ENCODE measurements at regions not wholly inside any gene's neighbourhood (a gene's known extent, or its start where the extent isn't known, plus 50 kb on each side); places are given as distances from the start of the nearest gene placed in this dataset.
"Not testable (repeated sequence)": the region's sequence is repeated elsewhere in the genome, so short reads cannot be mapped to it uniquely, and the experiment has no call there.

GRCh38 chr9:36487482-36488388 is 85.0 kb upstream of the MELK start:
- FAIRE-seq (peak; percentile 96), DNase-seq (ENCODE audit: insufficient read length) (peak; percentile 71)
- peak; percentile 90 for TF ChIP-seq POLR2AphosphoS5 (IDR thresholded peaks at IDR 0.05; ENCODE audit: low read depth, low read length)
- TF ChIP-seq POLR2A (IDR thresholded peaks at IDR 0.05; ENCODE audit: low read depth, low read length) = peak; percentile 86
- peak; percentile 73 for TF ChIP-seq TAF1 (IDR thresholded peaks at IDR 0.05; ENCODE audit: borderline replicate concordance, low read depth, low read length)

- DNase-seq (ENCODE audit: insufficient read length) = peak; percentile 53
- FAIRE-seq = peak; percentile 72
- TF ChIP-seq POLR2AphosphoS5 (IDR thresholded peaks at IDR 0.05; ENCODE audit: low read depth, low read length) = no peak
- peak; percentile 56; the same call in 1 of the 2 replicates for TF ChIP-seq POLR2A (IDR thresholded peaks at IDR 0.05; ENCODE audit: low read depth, low read length)
Measured at GRCh38 chr9:36486933-36487481, 85.7 kb upstream of the MELK start.

DNA sequence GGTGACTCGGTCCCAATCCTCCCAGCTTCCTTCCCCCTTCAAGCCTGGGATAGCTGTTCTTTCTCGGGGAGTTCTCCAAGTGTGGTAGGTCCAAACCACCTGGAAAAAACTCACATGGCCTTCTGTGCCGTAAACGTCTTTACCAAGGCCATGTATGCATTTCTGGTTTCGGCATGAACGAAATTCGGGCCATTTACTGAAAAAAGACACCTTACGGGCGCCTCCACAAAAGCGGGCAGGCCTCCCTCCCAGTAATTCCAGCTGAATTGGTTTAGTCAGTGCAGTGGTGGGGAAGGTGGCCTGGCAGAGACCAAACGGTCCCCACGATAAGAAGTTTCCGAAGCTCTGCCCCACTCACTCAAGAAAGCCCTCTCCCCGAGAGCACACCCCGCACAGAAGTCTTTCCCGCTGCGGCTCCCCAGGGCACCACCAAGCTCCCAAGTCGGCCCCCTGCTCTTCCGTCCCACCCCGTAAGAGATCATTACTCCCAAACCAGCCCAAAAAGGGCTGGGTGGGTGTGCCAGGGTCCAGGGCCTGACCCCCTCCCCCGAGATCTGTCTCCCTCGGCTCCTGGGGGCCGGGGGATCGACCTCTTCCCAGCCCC is 86.3 kb upstream of the MELK start:
- FAIRE-seq (no peak), DNase-seq (ENCODE audit: insufficient read length) (no peak)
- no peak for TF ChIP-seq POLR2A (IDR thresholded peaks at IDR 0.05; ENCODE audit: low read depth, low read length)

- DNase-seq (ENCODE audit: insufficient read length) = no peak
- no peak for TF ChIP-seq POLR2A (IDR thresholded peaks at IDR 0.05; ENCODE audit: low read depth, low read length)
- TF ChIP-seq POLR2AphosphoS5 (IDR thresholded peaks at IDR 0.05; ENCODE audit: low read depth, low read length) = no peak
- no peak for TF ChIP-seq TAF1 (IDR thresholded peaks at IDR 0.05; ENCODE audit: borderline replicate concordance, low read depth, low read length)
- peak; percentile 56 for FAIRE-seq
Measured at GRCh38 chr9:36485647-36486328, 85.7 kb upstream of the RNF38 start.

DNA sequence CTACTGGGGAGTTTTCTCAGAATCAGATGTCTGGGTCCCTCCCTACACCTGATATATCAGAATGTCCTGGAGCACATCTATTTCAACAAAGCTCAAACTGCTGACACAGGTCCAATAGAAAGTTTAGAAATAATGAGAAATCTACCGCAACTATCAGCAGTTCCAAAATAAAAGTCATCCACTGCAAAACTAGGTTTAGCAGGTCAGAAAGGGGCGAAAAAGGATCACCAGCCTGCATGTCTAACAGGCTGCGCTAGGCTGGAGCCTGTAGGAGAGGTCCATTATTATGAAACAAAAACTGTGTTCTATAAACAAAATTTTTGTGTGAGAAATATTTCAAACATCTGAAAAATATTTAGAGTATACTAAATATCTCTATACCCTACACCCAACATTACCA is 84.1 kb upstream of the RNF38 start:
- no peak for DNase-seq (ENCODE audit: insufficient read length)
- TF ChIP-seq POLR2AphosphoS5 (IDR thresholded peaks at IDR 0.05; ENCODE audit: low read depth, low read length) = no peak
- no peak for TF ChIP-seq POLR2A (IDR thresholded peaks at IDR 0.05; ENCODE audit: low read depth, low read length)
- no peak for TF ChIP-seq TAF1 (IDR thresholded peaks at IDR 0.05; ENCODE audit: borderline replicate concordance, low read depth, low read length)
- FAIRE-seq = no peak

GRCh38 chr9:36479101-36479500 is 79.0 kb upstream of the RNF38 start:
- FAIRE-seq (no peak), DNase-seq (ENCODE audit: insufficient read length) (no peak)

GRCh38 chr9:36471359-36471758 is 71.3 kb upstream of the RNF38 start:
- TF ChIP-seq POLR2A (IDR thresholded peaks at IDR 0.05; ENCODE audit: low read depth, low read length) = no peak
- no peak for TF ChIP-seq TAF1 (IDR thresholded peaks at IDR 0.05; ENCODE audit: borderline replicate concordance, low read depth, low read length)
- DNase-seq (ENCODE audit: insufficient read length) (no peak), FAIRE-seq (peak; percentile 40)

More at GRCh38 chr9:36479101-36479500, 79.0 kb upstream of the RNF38 start:
- TF ChIP-seq TAF1 (IDR thresholded peaks at IDR 0.05; ENCODE audit: borderline replicate concordance, low read depth, low read length) (no peak), POLR2A (IDR thresholded peaks at IDR 0.05; ENCODE audit: low read depth, low read length) (no peak), POLR2AphosphoS5 (IDR thresholded peaks at IDR 0.05; ENCODE audit: low read depth, low read length) (no peak)

GRCh38 chr9:36470643-36471290 is 70.7 kb upstream of the RNF38 start:
- TF ChIP-seq POLR2A (IDR thresholded peaks at IDR 0.05; ENCODE audit: low read depth, low read length) = peak; percentile 54; the same call in 1 of the 2 replicates
- peak; percentile 69 for TF ChIP-seq POLR2AphosphoS5 (IDR thresholded peaks at IDR 0.05; ENCODE audit: low read depth, low read length)
- TF ChIP-seq TAF1 (IDR thresholded peaks at IDR 0.05; ENCODE audit: borderline replicate concordance, low read depth, low read length) = 0 out of 2 replicates have a peak, but pooled peaks have one; percentile 20
- FAIRE-seq = peak; percentile 98

DNA sequence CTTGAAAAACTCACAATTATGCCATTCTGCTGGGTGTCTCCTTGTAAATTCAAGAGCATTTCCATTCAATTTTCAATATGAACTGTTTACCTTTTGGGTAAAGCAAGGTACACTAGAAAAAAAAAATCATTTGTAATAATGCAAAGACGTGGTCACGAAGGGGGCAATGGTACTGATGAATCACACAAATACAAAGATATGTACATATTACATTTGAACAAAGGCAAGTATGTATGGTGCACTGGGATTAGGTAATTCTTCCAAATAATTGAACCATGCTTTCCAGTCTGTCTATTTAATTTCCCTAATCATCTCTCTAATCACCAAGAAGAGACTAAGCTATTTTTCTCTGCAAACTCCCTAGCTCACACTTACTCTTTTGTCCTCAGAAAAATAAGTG is 63.4 kb upstream of the RNF38 start:
- no peak for DNase-seq (ENCODE audit: insufficient read length)
- peak; percentile 9 for FAIRE-seq
- TF ChIP-seq TAF1 (IDR thresholded peaks at IDR 0.05; ENCODE audit: borderline replicate concordance, low read depth, low read length) (no peak), POLR2AphosphoS5 (IDR thresholded peaks at IDR 0.05; ENCODE audit: low read depth, low read length) (no peak), POLR2A (IDR thresholded peaks at IDR 0.05; ENCODE audit: low read depth, low read length) (no peak)

More at GRCh38 chr9:36470643-36471290, 70.7 kb upstream of the RNF38 start:
- DNase-seq (ENCODE audit: insufficient read length) = peak; percentile 64

- DNase-seq (ENCODE audit: insufficient read length) = no peak
- TF ChIP-seq POLR2AphosphoS5 (IDR thresholded peaks at IDR 0.05; ENCODE audit: low read depth, low read length) (no peak), TAF1 (IDR thresholded peaks at IDR 0.05; ENCODE audit: borderline replicate concordance, low read depth, low read length) (no peak), POLR2A (IDR thresholded peaks at IDR 0.05; ENCODE audit: low read depth, low read length) (no peak)
- no peak for FAIRE-seq
Measured at GRCh38 chr9:36462245-36462644, 62.2 kb upstream of the RNF38 start.

DNA sequence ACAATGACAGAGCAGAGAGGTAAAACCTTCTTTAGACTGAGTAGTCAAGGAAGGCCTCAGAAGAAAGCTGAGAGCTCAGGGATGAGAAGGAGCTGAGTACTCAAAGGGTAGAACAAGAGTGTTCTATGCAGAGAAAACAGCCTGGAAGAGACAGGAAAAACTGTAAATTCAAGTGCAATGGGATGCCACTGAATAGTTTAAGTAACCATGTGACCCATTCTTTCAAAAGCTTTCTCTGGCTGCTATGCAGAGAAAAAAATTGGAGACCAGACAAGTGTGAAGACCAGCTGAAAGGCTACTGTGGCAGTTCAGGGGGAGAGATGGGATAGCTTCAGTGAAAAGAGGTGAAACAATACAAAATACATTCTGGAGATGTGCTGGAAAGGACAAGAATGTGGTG is 61.3 kb upstream of the RNF38 start:
- FAIRE-seq (no peak), DNase-seq (ENCODE audit: insufficient read length) (no peak)

GRCh38 chr9:36458430-36458915 is 58.4 kb upstream of the RNF38 start:
- not testable (repeated sequence) for DNase-seq (ENCODE audit: insufficient read length)
- peak; percentile 62 for FAIRE-seq

More for the DNA sequence above, 61.3 kb upstream of the RNF38 start:
- TF ChIP-seq POLR2AphosphoS5 (IDR thresholded peaks at IDR 0.05; ENCODE audit: low read depth, low read length) = no peak
- TF ChIP-seq POLR2A (IDR thresholded peaks at IDR 0.05; ENCODE audit: low read depth, low read length) = no peak
- TF ChIP-seq TAF1 (IDR thresholded peaks at IDR 0.05; ENCODE audit: borderline replicate concordance, low read depth, low read length) = no peak

Data from GM12892 (cell line).